Left ventricle myocardium inferior (tissue), 1 donor: ENCODE measurements at regions not wholly inside any gene's neighbourhood (a gene's known extent, or its start where the extent isn't known, plus 50 kb on each side); places are given as distances from the start of the nearest gene placed in this dataset.

Source experiments
- DNase-seq: peaks from one replicate; pipeline ENCODE4 v3.0.0-alpha.2; 2020
- H3K27ac ChIP-seq: fragments of 200-600 bp; replicated peaks from 2 replicates; pipeline ENCODE4 v1.8.0; 2021
- H3K27me3 ChIP-seq: fragments of 200-600 bp; 2 replicates; pipeline ENCODE4 v1.8.0; 2021; ENCODE audit warnings: low read depth
- H3K36me3 ChIP-seq: fragments of 200-600 bp; 2 replicates; pipeline ENCODE4 v1.8.0; 2021
- H3K4me1 ChIP-seq: fragments of 200-600 bp; 2 replicates; pipeline ENCODE4 v1.8.0; 2021
- H3K4me3 ChIP-seq: fragments of 200-600 bp; 2 replicates; pipeline ENCODE4 v1.8.0; 2021; ENCODE audit warnings: mild to moderate bottlenecking, moderate library complexity
- H3K9me3 ChIP-seq: fragments of 200-600 bp; replicated peaks from 2 replicates; pipeline ENCODE4 v1.8.0; 2021
- CTCF ChIP-seq: fragments of 200-600 bp; IDR thresholded peaks from 2 replicates; pipeline ENCODE4 v1.8.0; 2021; ENCODE audit warnings: antibody characterized with exemption, mild to moderate bottlenecking, borderline replicate concordance
- intact Hi-C: fragments of 100-400 bp; cut with micrococcal nuclease; formaldehyde crosslinking; loops from one replicate; pipeline ENCODE4 v1.11.0; 2022
- donor health status: DM: no; HTN: yes; CAD: no; lungs with severe emphysema.

DNA sequence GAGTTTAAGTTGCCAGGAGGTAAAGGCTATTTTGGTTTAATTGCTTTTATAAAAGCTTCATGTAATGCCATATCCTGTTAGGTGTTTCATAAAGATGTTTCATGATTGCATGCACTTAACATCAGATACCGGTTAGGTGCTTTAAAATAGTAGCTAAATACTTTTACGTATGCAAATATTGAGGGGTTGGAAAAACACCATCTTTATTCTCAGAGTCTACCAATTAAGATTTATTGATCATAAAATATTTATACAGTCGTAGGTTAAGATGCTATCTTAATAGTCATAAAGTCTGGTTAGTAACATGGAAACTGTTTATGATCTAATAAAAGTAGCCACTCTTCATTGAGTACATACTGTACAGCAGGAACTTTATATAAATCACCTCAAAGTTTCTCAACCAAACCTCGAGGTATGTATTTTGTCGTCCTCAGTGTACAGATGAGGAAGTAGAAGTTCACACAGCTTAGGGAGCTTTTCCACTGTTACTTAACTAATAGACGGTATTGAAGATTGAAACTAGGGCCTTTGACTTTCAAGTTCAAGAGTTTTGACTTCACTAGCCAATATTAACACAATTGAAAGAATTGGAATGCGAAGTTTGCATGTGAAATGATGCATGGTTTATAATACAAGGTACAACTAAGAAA is 897.1 kb downstream of the GATA3 start:
- Histone ChIP-seq H3K36me3 (no peaks in the 10 kb centered on the region), H3K4me3 (no peak overlapping the region), H3K27me3 (no peaks in the 10 kb centered on the region), H3K27ac (no peak overlapping the region), H3K4me1 (no peaks in the 10 kb centered on the region), H3K9me3 (peaks cover 9% of the 10 kb centered on the region)
- no peak for DNase-seq
- intact Hi-C loops = no loop called here
- TF ChIP-seq CTCF = no peak

- Histone ChIP-seq H3K4me3 (no peak overlapping the region), H3K27me3 (no peaks in the 10 kb centered on the region), H3K27ac (no peak overlapping the region), H3K9me3 (peaks cover 9% of the 10 kb centered on the region), H3K4me1 (no peaks in the 10 kb centered on the region), H3K36me3 (no peaks in the 10 kb centered on the region)
- TF ChIP-seq CTCF = no peak
- no peak for DNase-seq
- intact Hi-C loops = no loop called here
Measured at GRCh38 chr10:8956400-8956799, 901.9 kb downstream of the GATA3 start.

GRCh38 chr10:8962249-8962648 is 907.8 kb downstream of the GATA3 start:
- no peak for DNase-seq
- H3K36me3 ChIP-seq = no peaks in the 10 kb centered on the region
- H3K4me1 ChIP-seq = no peaks in the 10 kb centered on the region
- H3K9me3 ChIP-seq = peaks cover 8% of the 10 kb centered on the region
- H3K27ac ChIP-seq = no peak overlapping the region
- no peak for TF ChIP-seq CTCF
- no peaks in the 10 kb centered on the region for H3K27me3 ChIP-seq
- H3K4me3 ChIP-seq = no peak overlapping the region
- intact Hi-C loops = no loop called here

- Histone ChIP-seq H3K4me1 (no peaks in the 10 kb centered on the region), H3K36me3 (no peaks in the 10 kb centered on the region), H3K4me3 (no peak overlapping the region), H3K27me3 (no peaks in the 10 kb centered on the region), H3K27ac (no peak overlapping the region), H3K9me3 (peaks cover 8% of the 10 kb centered on the region)
- TF ChIP-seq CTCF = no peak
- intact Hi-C loops = no loop called here
- no peak for DNase-seq
Measured at GRCh38 chr10:8967061-8967460, 912.6 kb downstream of the GATA3 start.

- intact Hi-C loops = no loop called here
- H3K27me3 ChIP-seq = no peaks in the 10 kb centered on the region
- H3K4me3 ChIP-seq = no peak overlapping the region
- no peaks in the 10 kb centered on the region for H3K4me1 ChIP-seq
- no peak for TF ChIP-seq CTCF
- DNase-seq = no peak
- no peaks in the 10 kb centered on the region for H3K36me3 ChIP-seq
- H3K9me3 ChIP-seq = no peaks in the 10 kb centered on the region
- no peak overlapping the region for H3K27ac ChIP-seq
Measured at GRCh38 chr10:8969853-8970252, 915.4 kb downstream of the GATA3 start.
